ENCODE measurements at regions not wholly inside any gene's neighbourhood (a gene's known extent, or its start where the extent isn't known, plus 50 kb on each side); places are given as distances from the start of the nearest gene placed in this dataset.

- no peak for TF ChIP-seq MAX (IDR thresholded peaks at IDR 0.05)
Measured at GRCh38 chr12:18828483-18828882, 90.6 kb downstream of the CAPZA3 start.

DNA sequence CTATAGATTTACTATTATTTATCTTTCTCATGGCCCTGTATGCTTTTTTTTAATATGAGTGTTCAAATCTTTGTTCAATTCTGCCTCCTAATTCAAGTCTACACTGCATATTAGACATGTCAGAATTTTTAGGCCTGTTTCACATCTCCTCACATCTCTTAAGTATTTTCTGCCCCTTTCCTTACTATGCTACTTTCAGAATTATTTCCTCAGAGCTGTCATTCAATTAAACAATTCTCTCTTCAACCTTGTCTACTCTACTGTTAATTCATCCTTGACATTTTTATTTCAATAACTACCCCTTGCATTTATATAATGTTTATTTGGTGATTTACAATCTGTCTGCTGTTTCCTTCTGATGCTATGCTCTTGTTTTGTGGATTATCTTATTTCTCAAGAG lies 91.1 kb downstream of the CAPZA3 start:
- TF ChIP-seq YY1 (IDR thresholded peaks at IDR 0.05; ENCODE audit: low read depth), result no peak
- TF ChIP-seq ZBTB7A (IDR thresholded peaks at IDR 0.05; ENCODE audit: low read depth), result no peak

GRCh38 chr12:18837025-18837424 lies 99.1 kb downstream of the CAPZA3 start:
- no peak for TF ChIP-seq EGR1 (IDR thresholded peaks at IDR 0.05)
- no peak for TF ChIP-seq TCF12 (IDR thresholded peaks at IDR 0.05; ENCODE audit: low read depth)
- TF ChIP-seq REST (IDR thresholded peaks at IDR 0.05; ENCODE audit: low read depth), result no peak
- no peak for TF ChIP-seq EP300 (IDR thresholded peaks at IDR 0.05; ENCODE audit: borderline replicate concordance)
- TF ChIP-seq, protein P1, sequence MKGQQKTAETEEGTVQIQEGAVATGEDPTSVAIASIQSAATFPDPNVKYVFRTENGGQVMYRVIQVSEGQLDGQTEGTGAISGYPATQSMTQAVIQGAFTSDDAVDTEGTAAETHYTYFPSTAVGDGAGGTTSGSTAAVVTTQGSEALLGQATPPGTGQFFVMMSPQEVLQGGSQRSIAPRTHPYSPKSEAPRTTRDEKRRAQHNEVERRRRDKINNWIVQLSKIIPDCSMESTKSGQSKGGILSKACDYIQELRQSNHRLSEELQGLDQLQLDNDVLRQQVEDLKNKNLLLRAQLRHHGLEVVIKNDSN (IDR thresholded peaks at IDR 0.05), result no peak
- TF ChIP-seq TEAD4 (IDR thresholded peaks at IDR 0.05), result no peak
- no peak for TF ChIP-seq FOXM1 (IDR thresholded peaks at IDR 0.05; ENCODE audit: borderline replicate concordance, low read depth)
- TF ChIP-seq TAF1 (IDR thresholded peaks at IDR 0.05; ENCODE audit: low read depth), result no peak

GRCh38 chr12:18837505-18837904 lies 99.6 kb downstream of the CAPZA3 start:
- TF ChIP-seq, protein P1 (IDR thresholded peaks at IDR 0.05), result no peak
- TF ChIP-seq TEAD4 (IDR thresholded peaks at IDR 0.05) (no peak), YY1 (IDR thresholded peaks at IDR 0.05; ENCODE audit: low read depth) (no peak), ZBTB7A (IDR thresholded peaks at IDR 0.05; ENCODE audit: low read depth) (no peak), NFIC (IDR thresholded peaks at IDR 0.05) (no peak), EGR1 (IDR thresholded peaks at IDR 0.05) (no peak), RAD21 (IDR thresholded peaks at IDR 0.05; ENCODE audit: low read depth) (no peak)

DNA sequence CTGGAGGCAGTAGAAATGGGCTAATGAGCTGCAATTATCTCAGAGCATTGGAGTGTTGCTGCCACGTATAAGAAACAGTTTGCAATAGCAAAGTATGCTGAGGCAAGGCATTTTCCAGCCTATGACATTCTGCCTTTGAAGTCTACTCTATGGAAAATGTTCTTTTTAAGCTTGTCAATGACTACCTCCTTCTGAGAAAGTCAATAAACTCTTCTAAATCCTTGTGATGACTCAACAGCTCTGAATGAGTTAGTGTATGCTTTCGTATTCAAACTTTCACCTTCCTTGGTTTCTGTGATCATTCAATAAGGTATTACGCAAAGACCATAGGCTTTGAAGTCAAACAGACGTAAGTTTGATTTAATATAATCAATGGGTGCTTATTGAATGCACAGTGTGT lies 111.2 kb downstream of the CAPZA3 start:
- TF ChIP-seq MAX (IDR thresholded peaks at IDR 0.05) (no peak), EGR1 (IDR thresholded peaks at IDR 0.05) (no peak), EP300 (IDR thresholded peaks at IDR 0.05; ENCODE audit: borderline replicate concordance) (no peak), YY1 (IDR thresholded peaks at IDR 0.05; ENCODE audit: low read depth) (no peak), ZBTB7A (IDR thresholded peaks at IDR 0.05; ENCODE audit: low read depth) (no peak), NFIC (IDR thresholded peaks at IDR 0.05) (no peak), FOXM1 (IDR thresholded peaks at IDR 0.05; ENCODE audit: borderline replicate concordance, low read depth) (no peak), CREB1 (IDR thresholded peaks at IDR 0.05; ENCODE audit: low read depth) (no peak), RAD21 (IDR thresholded peaks at IDR 0.05; ENCODE audit: low read depth) (no peak), REST (IDR thresholded peaks at IDR 0.05; ENCODE audit: low read depth) (no peak)
- TF ChIP-seq, protein P1 (IDR thresholded peaks at IDR 0.05), result no peak

- TF ChIP-seq EP300 (IDR thresholded peaks at IDR 0.05; ENCODE audit: borderline replicate concordance), result no peak
- TF ChIP-seq RAD21 (IDR thresholded peaks at IDR 0.05; ENCODE audit: low read depth), result no peak
- TF ChIP-seq FOXM1 (IDR thresholded peaks at IDR 0.05; ENCODE audit: borderline replicate concordance, low read depth), result no peak
- TF ChIP-seq, protein P1 (IDR thresholded peaks at IDR 0.05), result no peak
- TF ChIP-seq TEAD4 (IDR thresholded peaks at IDR 0.05), result no peak
- no peak for TF ChIP-seq TAF1 (IDR thresholded peaks at IDR 0.05; ENCODE audit: low read depth)
- TF ChIP-seq NFIC (IDR thresholded peaks at IDR 0.05), result no peak
- TF ChIP-seq REST (IDR thresholded peaks at IDR 0.05; ENCODE audit: low read depth), result no peak
- no peak for TF ChIP-seq MAX (IDR thresholded peaks at IDR 0.05)
- no peak for TF ChIP-seq CEBPB (IDR thresholded peaks at IDR 0.05)
- TF ChIP-seq YY1 (IDR thresholded peaks at IDR 0.05; ENCODE audit: low read depth), result no peak
- no peak for TF ChIP-seq CREB1 (IDR thresholded peaks at IDR 0.05; ENCODE audit: low read depth)
- TF ChIP-seq ZBTB7A (IDR thresholded peaks at IDR 0.05; ENCODE audit: low read depth), result no peak
- TF ChIP-seq EGR1 (IDR thresholded peaks at IDR 0.05), result no peak
- no peak for TF ChIP-seq TCF12 (IDR thresholded peaks at IDR 0.05; ENCODE audit: low read depth)
Measured at GRCh38 chr12:18849761-18850160, 111.8 kb downstream of the CAPZA3 start.
